ENCODE measurements at regions not wholly inside any gene's neighbourhood (a gene's known extent, or its start where the extent isn't known, plus 50 kb on each side); places are given as distances from the start of the nearest gene placed in this dataset.

- DNase-seq: no peak
These were observed 51.0 kb upstream of the DSC1 start for GRCh38 chr18:31213641-31214040.

GRCh38 chr18:31217038-31217849 lies 54.6 kb upstream of the DSC1 start:
- no peak for DNase-seq

GRCh38 chr18:31218671-31219383 lies 56.2 kb upstream of the DSC1 start:
- no peak for DNase-seq

- no peak for DNase-seq
These were observed 56.7 kb upstream of the DSC1 start for GRCh38 chr18:31219395-31219794.

- DNase-seq: no peak
These were observed 60.7 kb upstream of the DSC1 start for GRCh38 chr18:31223371-31223770.

- no peak for DNase-seq
These were observed 63.0 kb upstream of the DSC1 start for GRCh38 chr18:31225668-31226067.

GRCh38 chr18:31227497-31228229 lies 65.0 kb upstream of the DSC1 start:
- DNase-seq: no peak

- no peak for DNase-seq
These were observed 67.2 kb upstream of the DSC1 start for GRCh38 chr18:31229829-31230228.

- DNase-seq: no peak
These were observed 67.8 kb upstream of the DSC1 start for GRCh38 chr18:31230495-31230894.

- no peak for DNase-seq
These were observed 69.4 kb upstream of the DSC1 start for GRCh38 chr18:31232013-31232412.

GRCh38 chr18:31232775-31233424 lies 70.2 kb upstream of the DSC1 start:
- no peak for DNase-seq

- no peak for DNase-seq
These were observed 71.1 kb upstream of the DSC1 start for GRCh38 chr18:31233621-31234275.

GRCh38 chr18:31235856-31236255 lies 73.2 kb upstream of the DSC1 start:
- no peak for DNase-seq

GRCh38 chr18:31237142-31237541 lies 74.5 kb upstream of the DSC1 start:
- no peak for DNase-seq

GRCh38 chr18:31241425-31241824 lies 76.5 kb upstream of the DSG1 start:
- DNase-seq: no peak

- no peak for DNase-seq
These were observed 76.0 kb upstream of the DSG1 start for GRCh38 chr18:31241900-31242409.

- DNase-seq: no peak
These were observed 74.0 kb upstream of the DSG1 start for GRCh38 chr18:31243740-31244512.

- DNase-seq: no peak
These were observed 73.1 kb upstream of the DSG1 start for GRCh38 chr18:31244771-31245394.

- DNase-seq: no peak
These were observed 72.1 kb upstream of the DSG1 start for GRCh38 chr18:31245820-31246219.

- peak; percentile 37 for DNase-seq
These were observed 71.5 kb upstream of the DSG1 start for GRCh38 chr18:31246460-31246859.

GRCh38 chr18:31247574-31248199 lies 70.3 kb upstream of the DSG1 start:
- peak; percentile 31 for DNase-seq

All from hematopoietic multipotent progenitor cell treated with erythropoietin and hydrocortisone succinate and interleukin-3 and kit ligand, for 6 days (in vitro differentiated cells).